ENCODE measurements at regions not wholly inside any gene's neighbourhood (a gene's known extent, or its start where the extent isn't known, plus 50 kb on each side); places are given as distances from the start of the nearest gene placed in this dataset.

DNA sequence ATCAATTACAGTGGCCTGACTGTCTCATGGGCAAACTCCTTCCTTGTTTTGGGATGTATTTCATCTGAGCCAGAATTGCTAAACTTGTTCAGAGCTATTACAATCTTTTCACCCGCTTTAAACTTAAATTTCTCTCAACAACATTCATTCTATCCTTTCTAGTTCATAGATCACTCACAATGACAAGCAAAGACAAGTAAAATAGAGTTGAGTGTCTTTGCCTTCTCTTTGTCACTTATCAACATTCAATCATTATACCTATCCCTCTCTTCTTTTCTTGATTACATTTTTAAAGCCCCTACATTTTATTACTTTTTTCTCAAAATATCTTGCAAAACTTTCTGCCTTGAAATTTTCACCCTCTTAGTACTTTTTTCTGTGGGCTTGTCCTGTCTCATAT is 1113.1 kb downstream of the PCDH17 start:
- TF ChIP-seq, protein P1, sequence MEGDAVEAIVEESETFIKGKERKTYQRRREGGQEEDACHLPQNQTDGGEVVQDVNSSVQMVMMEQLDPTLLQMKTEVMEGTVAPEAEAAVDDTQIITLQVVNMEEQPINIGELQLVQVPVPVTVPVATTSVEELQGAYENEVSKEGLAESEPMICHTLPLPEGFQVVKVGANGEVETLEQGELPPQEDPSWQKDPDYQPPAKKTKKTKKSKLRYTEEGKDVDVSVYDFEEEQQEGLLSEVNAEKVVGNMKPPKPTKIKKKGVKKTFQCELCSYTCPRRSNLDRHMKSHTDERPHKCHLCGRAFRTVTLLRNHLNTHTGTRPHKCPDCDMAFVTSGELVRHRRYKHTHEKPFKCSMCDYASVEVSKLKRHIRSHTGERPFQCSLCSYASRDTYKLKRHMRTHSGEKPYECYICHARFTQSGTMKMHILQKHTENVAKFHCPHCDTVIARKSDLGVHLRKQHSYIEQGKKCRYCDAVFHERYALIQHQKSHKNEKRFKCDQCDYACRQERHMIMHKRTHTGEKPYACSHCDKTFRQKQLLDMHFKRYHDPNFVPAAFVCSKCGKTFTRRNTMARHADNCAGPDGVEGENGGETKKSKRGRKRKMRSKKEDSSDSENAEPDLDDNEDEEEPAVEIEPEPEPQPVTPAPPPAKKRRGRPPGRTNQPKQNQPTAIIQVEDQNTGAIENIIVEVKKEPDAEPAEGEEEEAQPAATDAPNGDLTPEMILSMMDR (IDR thresholded peaks at IDR 0.05; ENCODE audit: low read length), result no peak
- no peak for TF ChIP-seq EZH2 (optimal IDR thresholded peaks at IDR 0.05; ENCODE audit: low read depth, low read length)
